ENCODE measurements at regions not wholly inside any gene's neighbourhood (a gene's known extent, or its start where the extent isn't known, plus 50 kb on each side); places are given as distances from the start of the nearest gene placed in this dataset.

DNA sequence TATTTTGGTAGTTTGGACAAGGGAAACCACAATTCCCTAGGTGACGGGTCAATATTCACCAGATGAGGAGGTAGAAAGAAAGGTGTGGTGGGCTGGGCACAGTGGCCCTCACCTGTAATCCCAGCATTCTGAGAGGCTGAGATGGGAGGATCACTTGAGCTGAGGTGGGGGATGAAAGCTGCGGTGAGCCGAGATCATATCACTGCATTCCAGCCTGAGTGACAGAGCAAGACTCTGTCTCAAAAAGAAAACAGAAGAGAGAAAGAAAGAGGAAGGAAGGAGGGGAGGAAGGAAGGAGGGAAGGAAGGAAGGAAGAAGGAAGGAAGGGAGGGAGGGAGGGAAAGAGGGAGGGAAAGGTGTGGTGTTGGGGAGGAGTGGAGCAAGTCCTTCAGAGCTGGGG, 56.1 kb upstream of the RNF7 start:
- no peak overlapping the region for H2AFZ ChIP-seq (ENCODE audit: low read depth, low read length)
- H3K4ac ChIP-seq (ENCODE audit: low read depth in 1 of 2, low read length in 2 of 2), result no peak overlapping the region
- peak overlapping the region; percentile 21 for H2AK5ac ChIP-seq (ENCODE audit: low read length, severe bottlenecking)
- no peak overlapping the region for H4K8ac ChIP-seq (ENCODE audit: low read length)
- H2BK15ac ChIP-seq (ENCODE audit: low read depth, poor library complexity, severe bottlenecking), result no peak overlapping the region
- no peak overlapping the region for H3K4me3 ChIP-seq (ENCODE audit: insufficient read depth in 1 of 2, low read depth in 1 of 2, low read length in 2 of 2)
- H4K91ac ChIP-seq (ENCODE audit: low read length), result no peak overlapping the region
- no peak overlapping the region for H3K4me2 ChIP-seq (ENCODE audit: low read length, poor library complexity, severe bottlenecking)
- H3K23ac ChIP-seq (ENCODE audit: low read length in 2 of 2), result no peak overlapping the region
- H3K27me3 ChIP-seq (ENCODE audit: control insufficient read depth in 1 of 2, insufficient read depth in 1 of 2, low read length in 2 of 2), result no peaks in the 10 kb centered on the region
- H3K36me3 ChIP-seq (ENCODE audit: control insufficient read depth in 1 of 2, insufficient read depth in 2 of 2, low read depth in 1 of 2, low read length in 2 of 2), result no peaks in the 10 kb centered on the region
- H3K79me1 ChIP-seq (replicated peaks; ENCODE audit: low read length, poor library complexity, severe bottlenecking), result no peaks in the 10 kb centered on the region
- H2BK5ac ChIP-seq (ENCODE audit: low read depth, low read length, poor library complexity, severe bottlenecking), result no peak overlapping the region
- no peak overlapping the region for H3K14ac ChIP-seq (ENCODE audit: low read length in 2 of 2)
- no peaks in the 10 kb centered on the region for H3K9me3 ChIP-seq (ENCODE audit: control insufficient read depth, low read length)
- H3K18ac ChIP-seq (ENCODE audit: low read depth in 1 of 2, low read length in 2 of 2), result no peak overlapping the region
- peak overlapping the region; percentile 10 for H3K27ac ChIP-seq (ENCODE audit: low read length, poor library complexity, severe bottlenecking)
- WGBS, result 92% methylated on average over 3 of the region's 3 CpGs
- no peak for DNase-seq
- no peak overlapping the region for H2BK120ac ChIP-seq (ENCODE audit: low read depth, low read length)
- peak overlapping the region in 1 of 2 experiments; percentile 15 for H2BK12ac ChIP-seq (ENCODE audit: low read length in 2 of 2)
- H3K4me1 ChIP-seq (ENCODE audit: control insufficient read depth, insufficient read depth, low read depth, low read length), result peaks cover 7% of the 10 kb centered on the region
- no peak overlapping the region for H3K9ac ChIP-seq (ENCODE audit: low read length)

DNA sequence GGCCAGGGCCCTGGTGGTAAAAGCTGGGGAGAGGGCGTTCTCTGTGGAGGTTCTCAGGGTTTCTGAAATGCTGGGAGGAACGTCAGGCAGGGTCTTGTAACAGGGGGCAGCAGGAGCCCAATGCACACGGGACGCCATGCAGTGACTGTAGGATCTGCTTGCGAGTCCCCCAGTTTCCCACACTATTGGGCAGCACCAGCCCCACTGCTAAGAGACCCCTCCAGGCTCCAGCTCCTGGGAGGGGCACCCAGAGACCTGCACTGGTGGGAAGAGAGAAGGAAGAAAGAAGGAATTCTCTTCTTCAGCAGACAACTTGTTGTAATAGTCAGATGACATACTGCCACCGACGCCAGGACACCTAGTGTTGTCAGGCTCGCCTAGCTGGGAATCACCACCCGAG, 55.2 kb upstream of the RNF7 start:
- Histone ChIP-seq H2AFZ (ENCODE audit: low read depth, low read length) (no peak overlapping the region), H2AK5ac (ENCODE audit: low read length, severe bottlenecking) (peak overlapping the region; percentile 6), H3K14ac (ENCODE audit: low read length in 2 of 2) (no peak overlapping the region), H3K27ac (ENCODE audit: low read length, poor library complexity, severe bottlenecking) (no peak overlapping the region), H3K4me2 (ENCODE audit: low read length, poor library complexity, severe bottlenecking) (no peak overlapping the region), H4K91ac (ENCODE audit: low read length) (no peak overlapping the region), H3K18ac (ENCODE audit: low read depth in 1 of 2, low read length in 2 of 2) (no peak overlapping the region), H2BK15ac (ENCODE audit: low read depth, poor library complexity, severe bottlenecking) (no peak overlapping the region), H3K36me3 (ENCODE audit: control insufficient read depth in 1 of 2, insufficient read depth in 2 of 2, low read depth in 1 of 2, low read length in 2 of 2) (no peaks in the 10 kb centered on the region), H3K4ac (ENCODE audit: low read depth in 1 of 2, low read length in 2 of 2) (no peak overlapping the region), H3K4me1 (ENCODE audit: control insufficient read depth, insufficient read depth, low read depth, low read length) (peaks cover 7% of the 10 kb centered on the region), H3K79me1 (replicated peaks; ENCODE audit: low read length, poor library complexity, severe bottlenecking) (no peaks in the 10 kb centered on the region), H3K9me3 (ENCODE audit: control insufficient read depth, low read length) (no peaks in the 10 kb centered on the region), H3K23ac (ENCODE audit: low read length in 2 of 2) (no peak overlapping the region), H3K27me3 (ENCODE audit: control insufficient read depth in 1 of 2, insufficient read depth in 1 of 2, low read length in 2 of 2) (no peaks in the 10 kb centered on the region), H2BK120ac (ENCODE audit: low read depth, low read length) (no peak overlapping the region), H3K4me3 (ENCODE audit: insufficient read depth in 1 of 2, low read depth in 1 of 2, low read length in 2 of 2) (no peak overlapping the region), H4K8ac (ENCODE audit: low read length) (no peak overlapping the region), H2BK5ac (ENCODE audit: low read depth, low read length, poor library complexity, severe bottlenecking) (no peak overlapping the region), H3K9ac (ENCODE audit: low read length) (no peak overlapping the region), H2BK12ac (ENCODE audit: low read length in 2 of 2) (no peak overlapping the region)
- DNase-seq, result no peak
- WGBS, result 83% methylated on average over 4 of the region's 9 CpGs

DNA sequence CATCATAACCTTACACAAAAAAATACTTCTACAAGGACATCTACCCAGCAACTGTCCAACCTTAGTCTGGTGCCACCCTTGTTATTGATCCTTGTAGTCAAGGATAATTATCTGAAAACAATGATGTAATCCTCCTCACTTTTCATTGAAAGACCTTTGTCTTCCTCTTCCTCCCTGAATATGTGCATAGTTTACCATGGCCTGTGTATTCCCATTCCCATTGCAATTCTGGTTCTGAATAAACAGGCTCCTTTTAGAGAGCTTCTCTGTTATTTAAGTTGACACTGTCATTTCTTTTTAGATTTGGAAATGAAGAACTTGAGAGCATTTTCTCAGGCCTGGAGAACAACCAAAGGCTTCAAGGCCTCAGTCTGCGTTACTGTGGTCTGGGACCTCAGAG, 53.3 kb upstream of the RNF7 start:
- Histone ChIP-seq H2BK5ac (ENCODE audit: low read depth, low read length, poor library complexity, severe bottlenecking) (no peak overlapping the region), H3K9ac (ENCODE audit: low read length) (no peak overlapping the region), H3K79me1 (replicated peaks; ENCODE audit: low read length, poor library complexity, severe bottlenecking) (no peaks in the 10 kb centered on the region), H4K8ac (ENCODE audit: low read length) (no peak overlapping the region), H4K91ac (ENCODE audit: low read length) (no peak overlapping the region), H3K14ac (ENCODE audit: low read length in 2 of 2) (no peak overlapping the region), H3K9me3 (ENCODE audit: control insufficient read depth, low read length) (no peaks in the 10 kb centered on the region), H2BK15ac (ENCODE audit: low read depth, poor library complexity, severe bottlenecking) (no peak overlapping the region), H2AFZ (ENCODE audit: low read depth, low read length) (no peak overlapping the region), H3K18ac (ENCODE audit: low read depth in 1 of 2, low read length in 2 of 2) (no peak overlapping the region), H3K36me3 (ENCODE audit: control insufficient read depth in 1 of 2, insufficient read depth in 2 of 2, low read depth in 1 of 2, low read length in 2 of 2) (no peaks in the 10 kb centered on the region), H3K4ac (ENCODE audit: low read depth in 1 of 2, low read length in 2 of 2) (no peak overlapping the region), H3K4me3 (ENCODE audit: insufficient read depth in 1 of 2, low read depth in 1 of 2, low read length in 2 of 2) (no peak overlapping the region), H3K27me3 (ENCODE audit: control insufficient read depth in 1 of 2, insufficient read depth in 1 of 2, low read length in 2 of 2) (no peaks in the 10 kb centered on the region), H2AK5ac (ENCODE audit: low read length, severe bottlenecking) (no peak overlapping the region), H3K4me2 (ENCODE audit: low read length, poor library complexity, severe bottlenecking) (no peak overlapping the region), H3K4me1 (ENCODE audit: control insufficient read depth, insufficient read depth, low read depth, low read length) (peaks cover 7% of the 10 kb centered on the region), H2BK12ac (ENCODE audit: low read length in 2 of 2) (no peak overlapping the region), H2BK120ac (ENCODE audit: low read depth, low read length) (no peak overlapping the region), H3K27ac (ENCODE audit: low read length, poor library complexity, severe bottlenecking) (no peak overlapping the region), H3K23ac (ENCODE audit: low read length in 2 of 2) (no peak overlapping the region)
- no peak for DNase-seq
- WGBS, result 100% methylated on average over 1 of the region's 1 CpG

DNA sequence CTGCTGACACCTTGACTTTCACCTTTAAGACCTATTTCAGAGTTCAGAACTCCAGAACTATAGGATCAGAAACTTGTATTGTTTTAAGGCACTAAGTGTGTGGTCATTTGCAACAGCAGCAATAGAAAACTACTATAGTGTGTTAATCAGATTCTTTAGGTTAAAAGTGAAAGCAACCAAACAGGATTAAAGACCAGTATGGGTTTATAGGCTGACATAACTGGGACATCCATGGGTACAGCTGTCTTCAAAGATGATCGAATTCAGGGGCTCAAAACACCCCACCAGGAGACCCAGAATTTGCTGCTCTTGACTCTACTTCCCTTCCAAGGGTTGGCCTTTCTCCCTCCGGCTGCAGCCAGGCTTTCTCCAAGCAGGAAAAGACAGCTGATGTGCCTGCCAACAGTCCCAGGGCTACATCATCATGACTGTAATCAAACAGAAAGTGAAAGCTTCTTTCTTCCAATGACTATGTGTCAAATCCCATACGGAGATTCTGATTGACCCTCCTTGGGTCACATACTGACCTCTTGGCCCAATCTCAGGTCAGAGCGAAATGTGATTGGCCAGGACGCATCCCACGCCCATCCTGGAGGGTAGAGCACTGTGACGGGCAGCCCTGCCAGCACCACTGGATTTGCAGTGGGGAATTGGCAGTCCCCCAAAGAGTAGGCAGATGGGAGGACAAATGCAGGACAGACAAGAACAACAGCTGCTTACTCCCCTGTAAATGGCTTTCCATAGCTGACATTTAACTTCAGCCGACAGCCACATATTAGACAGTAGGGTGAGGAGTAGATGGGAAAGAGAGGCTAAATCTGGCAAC, 51.4 kb upstream of the RNF7 start:
- no peaks in the 10 kb centered on the region for H3K36me3 ChIP-seq (ENCODE audit: control insufficient read depth in 1 of 2, insufficient read depth in 2 of 2, low read depth in 1 of 2, low read length in 2 of 2)
- H3K27me3 ChIP-seq (ENCODE audit: control insufficient read depth in 1 of 2, insufficient read depth in 1 of 2, low read length in 2 of 2), result no peaks in the 10 kb centered on the region
- H2AK5ac ChIP-seq (ENCODE audit: low read length, severe bottlenecking), result no peak overlapping the region
- peak overlapping the region in 1 of 2 experiments; percentile 1 for H3K18ac ChIP-seq (ENCODE audit: low read depth in 1 of 2, low read length in 2 of 2)
- H3K9me3 ChIP-seq (ENCODE audit: control insufficient read depth, low read length), result no peaks in the 10 kb centered on the region
- H2BK12ac ChIP-seq (ENCODE audit: low read length in 2 of 2), result peak overlapping the region in 1 of 2 experiments; percentile 0
- H3K4ac ChIP-seq (ENCODE audit: low read depth in 1 of 2, low read length in 2 of 2), result no peak overlapping the region
- DNase-seq, result peak; percentile 61
- H3K4me2 ChIP-seq (ENCODE audit: low read length, poor library complexity, severe bottlenecking), result no peak overlapping the region
- H2AFZ ChIP-seq (ENCODE audit: low read depth, low read length), result peak overlapping the region; percentile 6
- H2BK15ac ChIP-seq (ENCODE audit: low read depth, poor library complexity, severe bottlenecking), result no peak overlapping the region
- no peaks in the 10 kb centered on the region for H3K79me1 ChIP-seq (replicated peaks; ENCODE audit: low read length, poor library complexity, severe bottlenecking)
- peaks cover 5% of the 10 kb centered on the region for H3K4me1 ChIP-seq (ENCODE audit: control insufficient read depth, insufficient read depth, low read depth, low read length)
- H3K9ac ChIP-seq (ENCODE audit: low read length), result peak overlapping the region; percentile 90
- H3K4me3 ChIP-seq (ENCODE audit: insufficient read depth in 1 of 2, low read depth in 1 of 2, low read length in 2 of 2), result peak overlapping the region in 1 of 2 experiments; percentile 80
- H3K23ac ChIP-seq (ENCODE audit: low read length in 2 of 2), result no peak overlapping the region
- 85% methylated on average over 7 of the region's 8 CpGs for WGBS
- H4K91ac ChIP-seq (ENCODE audit: low read length), result peak overlapping the region; percentile 30
- H3K14ac ChIP-seq (ENCODE audit: low read length in 2 of 2), result no peak overlapping the region
- H3K27ac ChIP-seq (ENCODE audit: low read length, poor library complexity, severe bottlenecking), result no peak overlapping the region
- H2BK5ac ChIP-seq (ENCODE audit: low read depth, low read length, poor library complexity, severe bottlenecking), result no peak overlapping the region
- H2BK120ac ChIP-seq (ENCODE audit: low read depth, low read length), result no peak overlapping the region
- H4K8ac ChIP-seq (ENCODE audit: low read length), result peak overlapping the region; percentile 4
